ENCODE measurements at regions not wholly inside any gene's neighbourhood (a gene's known extent, or its start where the extent isn't known, plus 50 kb on each side); places are given as distances from the start of the nearest gene placed in this dataset.

DNA sequence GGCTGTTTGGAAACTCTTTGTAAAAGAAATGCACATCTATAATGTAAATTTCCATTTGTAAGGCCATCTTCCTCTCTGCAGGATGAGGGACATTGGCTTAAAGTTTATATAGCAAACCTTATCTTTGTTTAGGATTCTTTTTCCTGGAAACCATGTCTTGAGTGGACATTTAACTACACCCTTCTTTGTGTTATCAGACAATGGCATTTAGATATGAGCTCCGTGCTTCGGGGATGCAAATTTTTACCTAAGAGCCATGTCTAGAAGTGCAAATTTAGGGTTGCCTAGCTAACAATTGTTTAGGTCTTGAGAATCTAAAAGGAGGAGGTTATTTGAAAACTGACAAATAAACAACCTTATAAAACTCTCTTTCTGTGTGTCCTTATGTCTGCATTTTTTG lies 623.8 kb downstream of the MMUT start:
- Histone ChIP-seq H3K4me3 (no peak overlapping the region), H3K4me1 (no peaks in the 10 kb centered on the region), H3K36me3 (no peaks in the 10 kb centered on the region), H3K27ac (no peak overlapping the region), H3K27me3 (no peaks in the 10 kb centered on the region), H3K9me3 (peaks cover 0 to 27% (median 0%) of the 10 kb centered on the region in 3 donors)
- TF ChIP-seq POLR2A (IDR thresholded peaks at IDR 0.05) = no peak
- TF ChIP-seq, protein P1, sequence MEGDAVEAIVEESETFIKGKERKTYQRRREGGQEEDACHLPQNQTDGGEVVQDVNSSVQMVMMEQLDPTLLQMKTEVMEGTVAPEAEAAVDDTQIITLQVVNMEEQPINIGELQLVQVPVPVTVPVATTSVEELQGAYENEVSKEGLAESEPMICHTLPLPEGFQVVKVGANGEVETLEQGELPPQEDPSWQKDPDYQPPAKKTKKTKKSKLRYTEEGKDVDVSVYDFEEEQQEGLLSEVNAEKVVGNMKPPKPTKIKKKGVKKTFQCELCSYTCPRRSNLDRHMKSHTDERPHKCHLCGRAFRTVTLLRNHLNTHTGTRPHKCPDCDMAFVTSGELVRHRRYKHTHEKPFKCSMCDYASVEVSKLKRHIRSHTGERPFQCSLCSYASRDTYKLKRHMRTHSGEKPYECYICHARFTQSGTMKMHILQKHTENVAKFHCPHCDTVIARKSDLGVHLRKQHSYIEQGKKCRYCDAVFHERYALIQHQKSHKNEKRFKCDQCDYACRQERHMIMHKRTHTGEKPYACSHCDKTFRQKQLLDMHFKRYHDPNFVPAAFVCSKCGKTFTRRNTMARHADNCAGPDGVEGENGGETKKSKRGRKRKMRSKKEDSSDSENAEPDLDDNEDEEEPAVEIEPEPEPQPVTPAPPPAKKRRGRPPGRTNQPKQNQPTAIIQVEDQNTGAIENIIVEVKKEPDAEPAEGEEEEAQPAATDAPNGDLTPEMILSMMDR (IDR thresholded peaks at IDR 0.05) = no peak
- intact Hi-C loops (cut with DNase I) = no loop called here
- WGBS, 2 donors = 19 to 31% methylated on average over 2 of the region's 2 CpGs
- DNase-seq = no peak

DNA sequence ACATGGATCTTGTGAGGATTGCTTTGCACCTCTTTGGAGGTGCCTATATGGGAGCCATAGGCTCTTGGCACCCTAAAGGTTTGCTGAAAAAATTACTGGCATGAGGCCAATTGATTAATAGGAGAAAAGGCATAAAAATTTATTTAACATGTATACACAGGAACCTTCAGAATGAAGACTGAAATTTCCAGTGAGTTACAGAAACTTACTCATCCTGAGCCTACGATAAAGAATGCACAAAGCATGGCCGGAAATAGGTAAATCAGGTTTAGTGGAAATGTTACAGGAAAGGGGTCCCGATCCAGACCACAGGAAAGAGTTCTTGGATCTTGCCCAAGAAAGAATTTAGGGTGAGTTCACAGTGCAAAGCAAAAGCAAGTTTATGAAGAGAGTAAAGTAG lies 625.3 kb downstream of the MMUT start:
- TF ChIP-seq, protein P1 (IDR thresholded peaks at IDR 0.05) = no peak
- TF ChIP-seq POLR2A (IDR thresholded peaks at IDR 0.05) = no peak
- H3K4me1 ChIP-seq = no peaks in the 10 kb centered on the region
- intact Hi-C loops (cut with DNase I) = no loop called here

DNA sequence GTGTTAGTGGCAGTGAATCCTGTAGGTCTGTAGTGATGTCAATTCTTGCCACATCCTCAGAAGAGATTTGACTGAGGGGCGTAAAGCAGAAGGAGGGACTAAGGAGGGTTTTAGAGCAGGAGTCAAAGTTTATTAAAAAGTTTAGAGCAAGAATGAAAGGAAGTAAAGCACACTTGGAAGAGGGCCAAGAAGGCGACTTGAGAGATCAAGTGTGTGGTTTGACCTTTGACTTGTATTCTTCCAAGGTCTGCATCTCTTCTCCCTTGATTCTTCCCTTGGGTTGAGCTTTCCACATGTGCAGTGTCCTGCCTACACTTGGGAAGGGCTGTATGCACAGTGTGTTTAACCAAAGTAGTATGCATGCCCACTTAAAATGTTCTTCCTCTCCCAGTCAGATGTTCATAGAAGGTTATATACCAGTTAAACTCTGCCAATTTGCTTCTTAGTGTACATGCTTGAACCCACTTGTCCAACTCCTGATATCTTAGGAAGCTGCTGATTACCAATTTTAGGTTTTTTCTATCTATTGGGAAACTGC lies 627.6 kb downstream of the MMUT start:
- Histone ChIP-seq H3K4me1 (no peaks in the 10 kb centered on the region), H3K36me3 (no peaks in the 10 kb centered on the region), H3K9me3 (no peaks in the 10 kb centered on the region), H3K27me3 (no peaks in the 10 kb centered on the region), H3K4me3 (no peak overlapping the region), H3K27ac (no peak overlapping the region)
- DNase-seq = no peak
- TF ChIP-seq, protein P1 (IDR thresholded peaks at IDR 0.05) = no peak
- TF ChIP-seq POLR2A (IDR thresholded peaks at IDR 0.05) = no peak
- 26 to 37% methylated on average over 2 of the region's 2 CpGs for WGBS, 2 donors
- intact Hi-C loops (cut with DNase I) = no loop called here

More for the DNA sequence above, 625.3 kb downstream of the MMUT start:
- H3K27me3 ChIP-seq = no peaks in the 10 kb centered on the region
- H3K9me3 ChIP-seq = peaks cover 0 to 21% (median 0%) of the 10 kb centered on the region in 3 donors
- WGBS, 2 donors = 43 to 56% methylated on average over 3 of the region's 3 CpGs
- DNase-seq = no peak
- no peak overlapping the region for H3K27ac ChIP-seq
- no peak overlapping the region for H3K4me3 ChIP-seq
- H3K36me3 ChIP-seq = no peaks in the 10 kb centered on the region

DNA sequence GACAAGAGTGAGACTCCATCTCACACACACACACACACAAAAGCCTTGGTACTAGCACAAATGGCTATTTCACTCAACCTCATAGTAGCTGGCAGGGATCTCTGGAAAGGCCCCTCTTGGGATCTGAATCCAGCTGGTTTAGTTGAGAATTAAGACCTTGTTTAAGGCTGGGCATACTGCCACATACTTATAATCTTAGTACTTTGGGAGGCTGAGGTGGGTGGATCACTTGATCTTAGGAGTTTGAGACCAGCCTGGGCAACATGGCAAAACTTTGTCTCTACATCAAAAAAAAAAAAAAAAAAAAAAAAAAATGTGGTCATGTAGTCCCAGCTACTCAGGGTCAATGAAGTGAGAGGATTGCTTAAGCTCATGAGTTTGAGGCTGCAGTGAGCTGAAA lies 628.3 kb downstream of the MMUT start:
- no peaks in the 10 kb centered on the region for H3K36me3 ChIP-seq
- TF ChIP-seq, protein P1 (IDR thresholded peaks at IDR 0.05) = no peak
- no peak for TF ChIP-seq POLR2A (IDR thresholded peaks at IDR 0.05)
- H3K4me3 ChIP-seq = no peak overlapping the region
- intact Hi-C loops (cut with DNase I) = no loop called here
- H3K4me1 ChIP-seq = no peaks in the 10 kb centered on the region
- no peaks in the 10 kb centered on the region for H3K27me3 ChIP-seq
- H3K27ac ChIP-seq = no peak overlapping the region
- DNase-seq = no peak
- H3K9me3 ChIP-seq = no peaks in the 10 kb centered on the region

DNA sequence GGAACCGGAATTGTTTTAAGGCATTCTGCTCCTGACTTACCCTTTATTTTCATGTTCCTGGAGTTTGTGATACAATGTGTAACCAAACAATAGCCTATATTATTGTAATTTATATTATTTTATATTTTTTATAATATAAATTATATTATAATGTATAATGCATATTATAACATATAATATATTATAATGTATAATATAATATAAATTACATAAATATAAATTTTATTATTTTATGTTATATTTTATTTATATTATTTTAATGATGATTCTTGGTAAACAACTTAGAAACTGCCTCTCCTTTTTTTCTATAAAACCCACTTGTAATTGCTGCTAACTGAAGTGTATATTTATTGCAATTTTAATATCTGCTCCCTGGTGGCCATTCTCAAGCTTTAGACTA lies 629.1 kb downstream of the MMUT start:
- Histone ChIP-seq H3K27ac (no peak overlapping the region), H3K27me3 (no peaks in the 10 kb centered on the region), H3K4me3 (no peak overlapping the region), H3K36me3 (no peaks in the 10 kb centered on the region), H3K9me3 (no peaks in the 10 kb centered on the region), H3K4me1 (no peaks in the 10 kb centered on the region)
- TF ChIP-seq POLR2A (IDR thresholded peaks at IDR 0.05) = no peak
- TF ChIP-seq, protein P1 (IDR thresholded peaks at IDR 0.05) = no peak
- intact Hi-C loops (cut with DNase I) = no loop called here
- 94 to 100% methylated on average over 1 of the region's 1 CpG for WGBS, 2 donors
- no peak for DNase-seq
